Testis (tissue), 2 donors: ENCODE measurements at regions not wholly inside any gene's neighbourhood (a gene's known extent, or its start where the extent isn't known, plus 50 kb on each side); places are given as distances from the start of the nearest gene placed in this dataset.

ENCODE experiments used
- DNase-seq: peaks from one replicate; pipeline ENCODE4 v3.0.0-alpha.2; 2019
- H3K27ac ChIP-seq, 2 donors: fragments of 200-600 bp; sonication (generic); one replicate each; pipeline ENCODE4 v1.5.1; 2019
- H3K27me3 ChIP-seq: fragments of 200-600 bp; sonication (generic); one replicate; pipeline ENCODE4 v1.5.1; 2019
- H3K36me3 ChIP-seq: fragments of 200-600 bp; sonication (generic); one replicate; pipeline ENCODE4 v1.5.1; 2017; ENCODE audit warnings: low read depth; ENCODE audit errors: missing control alignments
- H3K4me1 ChIP-seq: fragments of 200-600 bp; sonication (generic); one replicate; pipeline ENCODE4 v1.5.1; 2019
- H3K4me3 ChIP-seq, 2 donors: fragments of 200-600 bp; sonication (generic); one replicate each; pipeline ENCODE4 v1.5.1; 2017 to 2019
- H3K9me3 ChIP-seq: fragments of 200-600 bp; sonication (generic); one replicate; pipeline ENCODE4 v1.5.1; 2017
- CTCF ChIP-seq, 3 experiments: fragments of 450-650 bp in 2 of 3; fragments of 200-600 bp in 1 of 3; sonication (generic) in 1 of 3; IDR thresholded peaks; one replicate each; pipeline ENCODE4 v1.5.1; 2016 to 2019; ENCODE audit warnings: antibody characterized with exemption in 3 of 3, mild to moderate bottlenecking in 2 of 3, moderate library complexity in 1 of 3
- POLR2A ChIP-seq: fragments of 450-650 bp; IDR thresholded peaks from one replicate; pipeline ENCODE4 v1.6.1; 2017; ENCODE audit warnings: antibody characterized with exemption, mild to moderate bottlenecking, moderate library complexity
- WGBS, 2 donors: methylation state at CpG; one replicate each; pipeline ENCODE4 v1.1.5; 2018; 5-methylcytosine and 5-hydroxymethylcytosine counted together
- intact Hi-C: fragments of 100-400 bp; cut with DNase I; formaldehyde crosslinking; loops from one replicate; pipeline ENCODE4 v1.15.1; 2023; ENCODE audit warnings: low total_unique reads

GRCh38 chr5:73267766-73268435 is 94.9 kb downstream of the TMEM174 start:
- Histone ChIP-seq H3K9me3 (no peaks in the 10 kb centered on the region), H3K4me1 (no peaks in the 10 kb centered on the region), H3K27me3 (no peaks in the 10 kb centered on the region), H3K27ac (no peak overlapping the region), H3K4me3 (no peak overlapping the region), H3K36me3 (no peaks in the 10 kb centered on the region)
- DNase-seq: no peak
- 77% methylated on average over 8 of the region's 8 CpGs for WGBS, 2 donors
- TF ChIP-seq POLR2A: no peak
- no peak for TF ChIP-seq CTCF (IDR thresholded peaks at IDR 0.05)
- intact Hi-C loops: no loop called here

GRCh38 chr5:73266925-73267765 is 94.2 kb downstream of the TMEM174 start:
- intact Hi-C loops: no loop called here
- no peaks in the 10 kb centered on the region for H3K9me3 ChIP-seq
- no peak for TF ChIP-seq POLR2A
- no peak overlapping the region for H3K4me3 ChIP-seq
- no peak for DNase-seq
- no peaks in the 10 kb centered on the region for H3K36me3 ChIP-seq
- WGBS, 2 donors: 71 to 82% methylated on average over 18 of the region's 18 CpGs
- no peak overlapping the region for H3K27ac ChIP-seq
- H3K27me3 ChIP-seq: no peaks in the 10 kb centered on the region
- H3K4me1 ChIP-seq: no peaks in the 10 kb centered on the region

GRCh38 chr5:73266176-73266738 is 93.3 kb downstream of the TMEM174 start:
- Histone ChIP-seq H3K4me1 (no peaks in the 10 kb centered on the region), H3K4me3 (no peak overlapping the region), H3K36me3 (no peaks in the 10 kb centered on the region), H3K27me3 (no peaks in the 10 kb centered on the region), H3K27ac (no peak overlapping the region), H3K9me3 (no peaks in the 10 kb centered on the region)
- WGBS, 2 donors: 88 to 92% methylated on average over 5 of the region's 5 CpGs
- intact Hi-C loops: no loop called here
- DNase-seq: no peak
- no peak for TF ChIP-seq CTCF (IDR thresholded peaks at IDR 0.05)
- no peak for TF ChIP-seq POLR2A

- no peaks in the 10 kb centered on the region for H3K4me1 ChIP-seq
- DNase-seq: no peak
- 73 to 80% methylated on average over 3 of the region's 3 CpGs for WGBS, 2 donors
- no peaks in the 10 kb centered on the region for H3K27me3 ChIP-seq
- no peak overlapping the region for H3K4me3 ChIP-seq
- H3K27ac ChIP-seq: no peak overlapping the region
- intact Hi-C loops: no loop called here
- TF ChIP-seq POLR2A: no peak
- TF ChIP-seq CTCF (IDR thresholded peaks at IDR 0.05): no peak
- no peaks in the 10 kb centered on the region for H3K9me3 ChIP-seq
- H3K36me3 ChIP-seq: no peaks in the 10 kb centered on the region
Measured at GRCh38 chr5:73265641-73266040, 92.6 kb downstream of the TMEM174 start.

- TF ChIP-seq POLR2A (no peak), CTCF (IDR thresholded peaks at IDR 0.05) (no peak)
- H3K4me1 ChIP-seq: no peaks in the 10 kb centered on the region
- H3K27ac ChIP-seq: no peak overlapping the region
- H3K9me3 ChIP-seq: no peaks in the 10 kb centered on the region
- intact Hi-C loops: no loop called here
- whole genome bisulfite sequencing, 2 donors: 75 to 92% methylated on average over 4 to 5 of the region's 5 CpGs
- no peaks in the 10 kb centered on the region for H3K36me3 ChIP-seq
- DNase-seq: no peak
- no peak overlapping the region for H3K4me3 ChIP-seq
- H3K27me3 ChIP-seq: no peaks in the 10 kb centered on the region
Measured at GRCh38 chr5:73264631-73265030, 91.6 kb downstream of the TMEM174 start.
